ENCODE measurements at regions not wholly inside any gene's neighbourhood (a gene's known extent, or its start where the extent isn't known, plus 50 kb on each side); places are given as distances from the start of the nearest gene placed in this dataset.

- ATAC-seq: no peak
These were observed 614.7 kb downstream of the LTN1 start for GRCh38 chr21:28378026-28378425.

GRCh38 chr21:28375708-28376385 is 616.8 kb downstream of the LTN1 start:
- intact Hi-C loops (cut with DNase I): no loop called here
- no peak for DNase-seq (ENCODE audit: missing footprints)
- no peak for ATAC-seq

More at GRCh38 chr21:28378026-28378425, 614.7 kb downstream of the LTN1 start:
- DNase-seq (ENCODE audit: missing footprints): no peak
- intact Hi-C loops (cut with DNase I): no loop called here

- no peak for DNase-seq (ENCODE audit: missing footprints)
- intact Hi-C loops (cut with DNase I): no loop called here
- ATAC-seq: no peak
These were observed 617.8 kb downstream of the LTN1 start for GRCh38 chr21:28374881-28375280.

GRCh38 chr21:28371713-28372112 is 621.0 kb downstream of the LTN1 start:
- no peak for ATAC-seq
- intact Hi-C loops (cut with DNase I): no loop called here
- no peak for DNase-seq (ENCODE audit: missing footprints)

GRCh38 chr21:28359300-28359699 is 633.4 kb downstream of the LTN1 start:
- intact Hi-C loops (cut with DNase I): no loop called here
- DNase-seq (ENCODE audit: missing footprints) (no peak), ATAC-seq (no peak)

- DNase-seq (ENCODE audit: missing footprints) (no peak), ATAC-seq (no peak)
- intact Hi-C loops (cut with DNase I): no loop called here
These were observed 634.0 kb downstream of the LTN1 start for GRCh38 chr21:28358702-28359101.

- no peak for DNase-seq (ENCODE audit: missing footprints)
- intact Hi-C loops (cut with DNase I): no loop called here
- ATAC-seq: no peak
These were observed 634.5 kb downstream of the LTN1 start for GRCh38 chr21:28358170-28358569.

- DNase-seq (ENCODE audit: missing footprints) (no peak), ATAC-seq (no peak)
- intact Hi-C loops (cut with DNase I): no loop called here
These were observed 634.9 kb downstream of the LTN1 start for GRCh38 chr21:28357743-28358142.

GRCh38 chr21:28356422-28356821 is 636.3 kb downstream of the LTN1 start:
- intact Hi-C loops (cut with DNase I): no loop called here
- ATAC-seq (no peak), DNase-seq (ENCODE audit: missing footprints) (no peak)

GRCh38 chr21:28345934-28346333 is 646.7 kb downstream of the LTN1 start:
- ATAC-seq: no peak
- intact Hi-C loops (cut with DNase I): no loop called here
- DNase-seq (ENCODE audit: missing footprints): no peak

GRCh38 chr21:28344985-28345384 is 647.7 kb downstream of the LTN1 start:
- ATAC-seq (no peak), DNase-seq (ENCODE audit: missing footprints) (no peak)
- intact Hi-C loops (cut with DNase I): no loop called here

GRCh38 chr21:28342212-28342810 is 650.4 kb downstream of the LTN1 start:
- intact Hi-C loops (cut with DNase I): no loop called here
- no peak for ATAC-seq
- DNase-seq (ENCODE audit: missing footprints): no peak

GRCh38 chr21:28339403-28339802 is 653.3 kb downstream of the LTN1 start:
- ATAC-seq: no peak

GRCh38 chr21:28338701-28339305 is 653.9 kb downstream of the LTN1 start:
- intact Hi-C loops (cut with DNase I): loop anchor here (2.0 to 5.0 kb wide), 3 partner anchors 174 to 453 kb away; no protein-coding TSS in a partner anchor
- ATAC-seq: peak; percentile 42

More at GRCh38 chr21:28339403-28339802, 653.3 kb downstream of the LTN1 start:
- DNase-seq (ENCODE audit: missing footprints): no peak
- intact Hi-C loops (cut with DNase I): loop anchor here (2.0 to 5.0 kb wide), 3 partner anchors 173 to 453 kb away; no protein-coding TSS in a partner anchor

GRCh38 chr21:28337315-28337714 is 655.4 kb downstream of the LTN1 start:
- no peak for DNase-seq (ENCODE audit: missing footprints)
- intact Hi-C loops (cut with DNase I): loop anchor here (1.0 to 5.0 kb wide), 7 partner anchors 270 to 1489 kb away; no protein-coding TSS in a partner anchor

More at GRCh38 chr21:28338701-28339305, 653.9 kb downstream of the LTN1 start:
- DNase-seq (ENCODE audit: missing footprints): no peak

GRCh38 chr21:28336314-28336713 is 656.4 kb downstream of the LTN1 start:
- no peak for DNase-seq (ENCODE audit: missing footprints)
- ATAC-seq: peak; percentile 64
- intact Hi-C loops (cut with DNase I): loop anchor here (2.0 to 5.0 kb wide), 6 partner anchors 269 to 1488 kb away; no protein-coding TSS in a partner anchor

More at GRCh38 chr21:28337315-28337714, 655.4 kb downstream of the LTN1 start:
- ATAC-seq: no peak

GRCh38 chr21:28334407-28334806 is 658.3 kb downstream of the LTN1 start:
- intact Hi-C loops (cut with DNase I): loop anchor here (5.0 kb wide), 1 partner anchor 97 kb away; no protein-coding TSS in a partner anchor
- DNase-seq (ENCODE audit: missing footprints): no peak
- ATAC-seq: no peak

GRCh38 chr21:28333578-28334075 is 659.0 kb downstream of the LTN1 start:
- no peak for ATAC-seq
- intact Hi-C loops (cut with DNase I): loop anchor here (5.0 kb wide), 1 partner anchor 96 kb away; no protein-coding TSS in a partner anchor
- DNase-seq (ENCODE audit: missing footprints): no peak

- ATAC-seq: no peak
- intact Hi-C loops (cut with DNase I): loop anchor here (5.0 kb wide), 1 partner anchor 95 kb away; no protein-coding TSS in a partner anchor
- no peak for DNase-seq (ENCODE audit: missing footprints)
These were observed 659.9 kb downstream of the LTN1 start for GRCh38 chr21:28332796-28333195.
